Ishikawa (cell line): ENCODE measurements at regions not wholly inside any gene's neighbourhood (a gene's known extent, or its start where the extent isn't known, plus 50 kb on each side); places are given as distances from the start of the nearest gene placed in this dataset.

Experiments
- CREB1 ChIP-seq: IDR thresholded peaks from 2 replicates; pipeline ENCODE4 v1.6.1; 2012; ENCODE audit warnings: low read depth
- EGR1 ChIP-seq: IDR thresholded peaks from 2 replicates; pipeline ENCODE4 v1.6.1; 2012
- EP300 ChIP-seq: IDR thresholded peaks from 2 replicates; pipeline ENCODE4 v1.6.1; 2012; ENCODE audit warnings: borderline replicate concordance
- FOXM1 ChIP-seq: IDR thresholded peaks from 2 replicates; pipeline ENCODE4 v1.6.1; 2012; ENCODE audit warnings: low read depth, borderline replicate concordance
- NFIC ChIP-seq: IDR thresholded peaks from 2 replicates; pipeline ENCODE4 v1.6.1; 2012
- RAD21 ChIP-seq: IDR thresholded peaks from 2 replicates; pipeline ENCODE4 v1.6.1; 2012; ENCODE audit warnings: low read depth
- TAF1 ChIP-seq: IDR thresholded peaks from 2 replicates; pipeline ENCODE4 v1.6.1; 2012; ENCODE audit warnings: low read depth, mild to moderate bottlenecking
- TCF12 ChIP-seq: IDR thresholded peaks from 2 replicates; pipeline ENCODE4 v1.6.1; 2012; ENCODE audit warnings: low read depth
- TEAD4 ChIP-seq: IDR thresholded peaks from 2 replicates; pipeline ENCODE4 v1.6.1; 2012
- YY1 ChIP-seq: IDR thresholded peaks from 2 replicates; pipeline ENCODE4 v1.6.1; 2012; ENCODE audit warnings: low read depth
- TF ChIP-seq, protein P1 (sequence below): IDR thresholded peaks from 2 replicates; pipeline ENCODE4 v1.6.1; 2012; ENCODE audit warnings: low read depth, mild to moderate bottlenecking
- TF ChIP-seq, protein P2 (sequence below): IDR thresholded peaks from 2 replicates; pipeline ENCODE4 v1.6.1; 2012
- TF ChIP-seq, protein P3 (sequence below): IDR thresholded peaks from 2 replicates; pipeline ENCODE4 v1.6.1; 2012

DNA sequence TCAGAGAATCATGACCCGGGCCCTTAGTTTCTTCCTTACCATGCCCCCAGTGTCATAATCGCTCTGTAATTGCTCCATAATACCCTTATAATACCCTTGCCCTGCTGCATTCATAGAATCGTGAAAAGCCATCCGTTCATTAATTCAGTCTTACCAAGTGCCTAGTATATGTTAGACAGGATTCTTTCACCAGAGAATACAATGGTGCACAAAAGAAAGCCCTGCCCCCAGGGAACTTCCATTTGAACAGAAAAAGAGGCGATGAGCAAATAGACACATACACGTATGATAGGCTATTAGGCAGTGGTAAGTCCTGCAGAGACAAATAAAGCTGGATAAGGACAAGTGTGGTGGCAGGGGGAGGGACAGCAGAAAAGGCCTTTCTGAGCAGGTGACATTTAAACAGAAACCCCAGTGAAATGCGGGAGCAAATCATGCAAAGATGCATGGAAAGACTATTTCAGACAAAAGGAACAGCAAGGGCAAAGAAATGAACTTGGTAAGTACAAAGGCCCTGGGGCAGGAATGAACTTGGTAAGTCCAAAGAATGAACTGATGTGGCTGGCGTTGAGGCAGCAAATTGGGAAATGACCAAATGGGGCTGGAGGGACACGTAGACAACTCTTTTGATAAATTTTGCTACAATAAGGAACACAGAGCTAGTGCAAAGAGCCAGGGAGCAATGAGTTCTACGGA is 74.6 kb upstream of the CREB3L1 start:
- TF ChIP-seq, protein P1, sequence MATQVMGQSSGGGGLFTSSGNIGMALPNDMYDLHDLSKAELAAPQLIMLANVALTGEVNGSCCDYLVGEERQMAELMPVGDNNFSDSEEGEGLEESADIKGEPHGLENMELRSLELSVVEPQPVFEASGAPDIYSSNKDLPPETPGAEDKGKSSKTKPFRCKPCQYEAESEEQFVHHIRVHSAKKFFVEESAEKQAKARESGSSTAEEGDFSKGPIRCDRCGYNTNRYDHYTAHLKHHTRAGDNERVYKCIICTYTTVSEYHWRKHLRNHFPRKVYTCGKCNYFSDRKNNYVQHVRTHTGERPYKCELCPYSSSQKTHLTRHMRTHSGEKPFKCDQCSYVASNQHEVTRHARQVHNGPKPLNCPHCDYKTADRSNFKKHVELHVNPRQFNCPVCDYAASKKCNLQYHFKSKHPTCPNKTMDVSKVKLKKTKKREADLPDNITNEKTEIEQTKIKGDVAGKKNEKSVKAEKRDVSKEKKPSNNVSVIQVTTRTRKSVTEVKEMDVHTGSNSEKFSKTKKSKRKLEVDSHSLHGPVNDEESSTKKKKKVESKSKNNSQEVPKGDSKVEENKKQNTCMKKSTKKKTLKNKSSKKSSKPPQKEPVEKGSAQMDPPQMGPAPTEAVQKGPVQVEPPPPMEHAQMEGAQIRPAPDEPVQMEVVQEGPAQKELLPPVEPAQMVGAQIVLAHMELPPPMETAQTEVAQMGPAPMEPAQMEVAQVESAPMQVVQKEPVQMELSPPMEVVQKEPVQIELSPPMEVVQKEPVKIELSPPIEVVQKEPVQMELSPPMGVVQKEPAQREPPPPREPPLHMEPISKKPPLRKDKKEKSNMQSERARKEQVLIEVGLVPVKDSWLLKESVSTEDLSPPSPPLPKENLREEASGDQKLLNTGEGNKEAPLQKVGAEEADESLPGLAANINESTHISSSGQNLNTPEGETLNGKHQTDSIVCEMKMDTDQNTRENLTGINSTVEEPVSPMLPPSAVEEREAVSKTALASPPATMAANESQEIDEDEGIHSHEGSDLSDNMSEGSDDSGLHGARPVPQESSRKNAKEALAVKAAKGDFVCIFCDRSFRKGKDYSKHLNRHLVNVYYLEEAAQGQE: no peak
- TF ChIP-seq EP300 (no peak), NFIC (no peak), RAD21 (no peak), EGR1 (no peak), YY1 (no peak), CREB1 (no peak), TAF1 (no peak), TCF12 (no peak), FOXM1 (no peak), TEAD4 (no peak)
- TF ChIP-seq, protein P2, sequence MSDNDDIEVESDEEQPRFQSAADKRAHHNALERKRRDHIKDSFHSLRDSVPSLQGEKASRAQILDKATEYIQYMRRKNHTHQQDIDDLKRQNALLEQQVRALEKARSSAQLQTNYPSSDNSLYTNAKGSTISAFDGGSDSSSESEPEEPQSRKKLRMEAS: no peak
- TF ChIP-seq, protein P3, sequence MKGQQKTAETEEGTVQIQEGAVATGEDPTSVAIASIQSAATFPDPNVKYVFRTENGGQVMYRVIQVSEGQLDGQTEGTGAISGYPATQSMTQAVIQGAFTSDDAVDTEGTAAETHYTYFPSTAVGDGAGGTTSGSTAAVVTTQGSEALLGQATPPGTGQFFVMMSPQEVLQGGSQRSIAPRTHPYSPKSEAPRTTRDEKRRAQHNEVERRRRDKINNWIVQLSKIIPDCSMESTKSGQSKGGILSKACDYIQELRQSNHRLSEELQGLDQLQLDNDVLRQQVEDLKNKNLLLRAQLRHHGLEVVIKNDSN: no peak
